Cardiac septum (tissue), 1 donor: ENCODE measurements at regions not wholly inside any gene's neighbourhood (a gene's known extent, or its start where the extent isn't known, plus 50 kb on each side); places are given as distances from the start of the nearest gene placed in this dataset.
A peak's percentile ranks its signal among the peaks of the same experiment; 100 is the strongest.

Experiments used
- DNase-seq: peaks from one replicate; pipeline ENCODE4 v3.0.0-alpha.2; 2020; ENCODE audit warnings: low spot score
- intact Hi-C: fragments of 100-400 bp; cut with DNase I; formaldehyde crosslinking; loops from one replicate; pipeline ENCODE4 v1.14.0; 2022
- donor health status: DM: no; HTN: no; CAD: no.

DNA sequence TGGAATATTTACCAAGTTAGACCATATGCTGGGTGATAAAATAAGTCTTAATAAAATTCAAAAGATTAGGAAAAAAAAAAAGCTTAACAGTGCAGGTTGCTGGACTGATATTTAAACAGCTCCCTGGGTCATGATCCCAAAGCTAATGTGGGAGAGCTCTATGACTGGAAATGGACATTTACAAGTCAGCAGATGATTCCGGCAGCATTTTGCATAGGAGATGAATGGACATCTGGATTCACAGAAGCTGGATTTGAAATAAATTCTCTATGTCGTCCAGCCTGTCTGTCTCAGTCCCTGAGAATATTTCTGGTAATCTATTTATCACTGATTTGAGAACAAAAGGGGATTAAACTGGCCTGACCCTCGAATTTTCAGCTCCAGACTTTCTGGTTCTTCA, 52.3 kb upstream of the KLHL25 start:
- intact Hi-C loops = loop anchor here (10.0 kb wide), 1 partner anchor 522 kb away; no protein-coding TSS in a partner anchor
- no peak for DNase-seq

DNA sequence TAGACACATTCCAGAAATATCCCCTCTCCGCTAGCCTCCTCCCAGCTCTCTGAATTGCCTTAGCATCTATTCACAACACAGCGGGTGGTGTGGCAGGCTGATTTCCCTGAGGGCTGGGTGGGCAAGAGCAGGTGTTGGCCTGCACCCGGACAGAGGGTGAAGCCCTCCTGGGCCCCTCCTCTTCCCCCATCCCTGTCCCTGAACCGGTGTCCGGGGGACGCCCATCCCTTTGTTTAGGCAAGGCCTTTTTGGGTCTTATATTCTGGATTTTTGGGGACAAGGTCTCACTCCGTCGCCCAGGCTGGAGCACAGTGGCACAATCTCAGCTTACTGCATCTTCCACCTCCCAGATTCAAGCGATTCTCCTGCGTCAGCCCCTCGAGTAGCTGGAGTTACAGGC, 55.2 kb upstream of the KLHL25 start:
- DNase-seq = no peak
- intact Hi-C loops = loop anchor here (10.0 kb wide), 1 partner anchor 525 kb away; no protein-coding TSS in a partner anchor

DNA sequence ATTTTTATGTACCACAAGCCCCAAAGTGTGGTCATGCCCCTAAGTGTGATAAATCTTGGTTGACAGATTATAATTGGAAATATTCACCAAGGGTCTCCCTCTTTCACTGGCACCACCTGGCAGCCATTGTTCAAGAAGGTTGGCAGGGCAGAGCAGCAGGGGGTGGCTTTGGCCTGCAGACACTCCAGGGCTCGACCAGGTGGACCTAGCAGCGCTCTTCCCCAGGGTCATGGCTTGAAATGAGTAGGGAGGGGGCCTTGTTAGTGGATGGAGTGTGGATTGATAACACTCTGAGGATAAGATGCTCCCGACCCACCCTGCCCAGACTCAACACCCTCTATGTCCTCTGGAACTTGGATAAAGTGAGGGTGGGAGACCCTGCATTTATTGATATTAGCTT, 58.2 kb upstream of the KLHL25 start:
- no peak for DNase-seq
- intact Hi-C loops = no loop called here

DNA sequence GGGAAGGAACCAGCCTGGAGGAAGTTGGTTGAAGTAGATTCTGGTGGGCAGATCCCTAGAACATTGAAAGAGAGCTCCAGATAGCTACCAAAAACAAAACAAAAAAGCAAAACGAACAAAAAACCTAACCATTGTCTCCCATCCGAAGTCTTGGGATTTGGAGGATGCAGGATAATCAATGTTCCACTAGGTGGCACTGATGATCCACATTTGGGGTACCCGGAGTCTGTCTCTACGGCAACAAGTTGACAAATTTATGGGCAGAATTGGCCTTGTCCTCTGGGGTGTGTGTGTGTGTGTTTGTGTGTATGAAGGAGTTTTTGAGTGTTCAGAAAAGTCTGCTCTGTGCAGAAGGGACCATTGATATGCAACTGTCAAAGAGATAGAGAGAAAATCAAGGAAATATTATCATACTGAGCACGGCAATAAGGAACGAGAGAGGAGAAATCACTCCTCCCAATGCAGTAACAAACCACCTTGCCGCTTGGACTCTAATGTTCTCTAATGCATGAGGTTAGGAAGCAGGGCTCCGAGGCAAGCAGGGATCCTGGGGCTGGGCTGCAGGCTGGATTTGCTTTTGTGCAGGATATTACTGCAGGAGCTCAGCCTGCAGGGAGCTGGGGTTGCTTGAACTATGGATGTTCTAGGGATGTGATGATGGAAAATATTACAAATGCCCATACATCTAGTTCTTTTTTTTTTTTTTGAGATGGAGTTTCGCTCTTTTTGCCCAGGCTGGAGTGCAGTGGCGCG, 59.8 kb upstream of the KLHL25 start:
- intact Hi-C loops = no loop called here
- no peak for DNase-seq

DNA sequence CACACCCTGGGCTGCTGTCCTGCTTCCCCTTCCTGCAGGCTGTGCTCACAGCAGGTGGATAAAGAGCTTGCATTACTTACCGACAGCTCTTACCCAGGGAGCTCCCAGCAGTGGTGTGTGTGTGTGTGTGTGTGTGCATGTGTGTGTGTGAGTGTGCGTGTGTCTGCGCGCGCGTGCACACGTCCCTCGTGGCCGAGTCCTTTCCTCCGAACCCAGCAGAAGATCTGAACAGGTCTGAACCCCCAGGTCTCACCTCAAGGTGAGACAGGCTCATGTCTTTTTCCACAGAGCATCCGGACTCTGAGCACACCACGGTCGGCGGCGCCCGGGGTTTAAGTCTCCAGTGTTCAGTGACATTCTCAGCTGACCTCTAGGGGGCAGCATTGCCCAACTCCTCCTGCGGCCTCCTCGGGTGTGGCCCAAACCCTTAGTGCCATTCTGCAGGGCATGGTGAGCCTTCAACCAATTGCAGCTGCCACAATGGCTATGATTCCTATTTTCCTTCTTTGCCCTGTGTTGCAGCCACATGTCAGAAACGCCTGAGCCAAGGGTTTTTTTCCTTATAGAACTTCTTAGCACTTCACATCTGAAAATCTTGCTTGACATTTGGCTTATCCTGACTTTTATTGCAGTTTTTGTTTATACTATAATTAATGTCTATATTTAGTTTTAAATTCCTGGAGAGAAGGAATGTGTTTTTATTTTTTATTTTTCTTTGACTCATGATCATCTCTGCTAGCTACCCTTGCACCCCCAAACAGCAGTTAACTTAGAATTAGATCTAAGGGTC, 64.1 kb upstream of the KLHL25 start:
- intact Hi-C loops = no loop called here
- peak; percentile 78 for DNase-seq

DNA sequence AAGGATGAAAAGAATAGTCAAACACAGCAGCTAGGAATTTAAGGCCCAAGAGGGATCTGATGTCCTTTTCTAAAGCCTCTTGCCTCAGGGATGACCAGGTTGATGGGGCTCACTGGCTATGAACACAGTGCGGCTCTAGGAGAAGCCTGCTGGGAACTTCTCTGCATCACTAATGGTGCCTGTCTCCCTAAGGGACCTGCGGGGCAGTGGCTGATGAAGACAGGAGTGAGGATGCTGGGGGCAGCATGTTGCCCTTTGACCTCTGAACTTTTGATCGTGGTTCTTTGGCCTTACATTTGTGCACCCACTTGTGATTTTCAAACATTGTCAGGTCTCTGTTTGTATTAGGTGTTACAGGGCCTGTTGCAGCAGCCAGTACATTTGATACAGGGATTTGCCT, 64.9 kb upstream of the KLHL25 start:
- intact Hi-C loops = no loop called here
- no peak for DNase-seq

DNA sequence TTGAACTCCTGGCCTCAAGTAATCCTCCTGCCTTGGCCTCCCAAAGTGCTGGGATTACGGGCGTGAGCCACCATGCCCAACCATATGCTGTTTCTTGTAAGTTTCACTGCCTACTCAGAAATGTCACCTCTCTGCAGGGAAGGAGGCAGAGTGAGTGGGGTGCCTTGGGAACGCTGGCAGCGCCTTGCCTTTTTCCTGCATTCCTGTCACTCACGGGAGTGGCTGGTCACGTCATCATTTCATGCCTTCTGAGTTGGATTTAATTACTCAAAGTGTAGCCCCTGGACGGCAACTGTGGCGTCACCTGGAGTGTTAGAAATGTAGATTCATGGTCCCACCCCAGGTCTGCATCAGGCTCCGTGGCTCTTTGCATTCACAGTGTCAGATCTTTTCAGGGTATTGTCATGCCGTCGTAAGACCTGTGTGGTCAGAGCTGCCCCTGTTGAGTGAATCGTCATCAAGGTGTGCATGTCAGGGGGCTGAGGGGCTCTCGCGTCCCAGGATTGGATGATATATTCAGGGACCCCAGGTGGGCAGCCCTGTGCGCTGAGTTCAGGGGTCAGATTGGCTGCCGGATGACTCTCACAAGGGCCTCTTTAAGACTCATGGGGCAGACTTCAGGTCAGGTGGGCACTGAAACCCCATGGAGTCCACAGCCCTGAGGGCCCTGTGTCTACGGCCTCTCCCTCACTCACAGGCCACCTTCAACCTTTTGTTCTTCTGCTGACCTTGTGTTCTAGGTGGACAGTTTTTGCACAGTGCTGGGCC, 65.9 kb upstream of the KLHL25 start:
- intact Hi-C loops = no loop called here
- no peak for DNase-seq

DNA sequence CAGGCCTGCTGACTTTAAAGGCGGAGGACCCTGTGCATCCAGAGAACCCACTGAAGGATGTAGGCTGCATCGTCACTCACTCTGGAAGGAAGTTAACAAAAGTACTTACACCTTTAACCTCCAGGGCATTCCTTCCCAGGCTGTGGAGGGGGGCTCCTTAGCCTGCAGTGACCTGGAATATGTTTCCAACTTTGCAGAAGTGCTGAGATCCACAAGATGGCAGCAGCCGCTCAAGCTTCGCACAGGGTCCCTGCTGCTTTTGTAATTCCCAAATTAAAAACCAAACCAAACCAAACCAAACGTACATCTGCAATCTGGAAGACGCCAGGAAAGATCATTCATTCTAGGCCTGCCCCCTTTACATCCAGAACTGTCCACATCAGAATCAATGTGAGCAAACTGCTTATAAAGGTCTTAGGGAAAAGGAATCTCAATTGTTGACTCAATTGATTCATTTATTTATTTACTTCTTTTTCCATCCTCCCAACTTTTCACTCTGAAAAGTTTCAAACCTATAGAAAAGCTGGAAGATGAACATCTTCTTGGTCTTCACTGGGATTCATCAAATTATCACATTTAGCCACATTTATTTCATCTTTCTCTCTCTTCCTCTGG, 70.5 kb upstream of the KLHL25 start:
- intact Hi-C loops = no loop called here
- DNase-seq = no peak

DNA sequence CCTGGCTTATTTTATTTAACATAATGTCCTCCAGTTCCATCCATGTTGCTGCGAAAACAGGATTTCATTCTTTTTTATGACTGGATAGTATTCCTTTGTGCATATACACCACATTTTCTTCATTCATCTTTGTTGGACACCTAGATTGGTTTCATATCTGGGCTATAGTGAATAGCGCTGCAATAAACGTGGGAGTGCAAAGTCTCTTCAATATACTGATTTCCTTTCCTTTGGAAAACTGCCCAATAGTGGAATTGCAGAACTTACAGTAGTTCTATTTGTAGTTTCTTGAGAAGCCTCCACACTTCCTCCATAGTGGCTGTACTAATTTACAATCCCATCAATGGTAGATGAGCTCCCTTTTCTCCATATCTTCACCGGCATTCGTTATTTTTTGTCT, 72.5 kb upstream of the KLHL25 start:
- intact Hi-C loops = no loop called here
- no peak for DNase-seq

DNA sequence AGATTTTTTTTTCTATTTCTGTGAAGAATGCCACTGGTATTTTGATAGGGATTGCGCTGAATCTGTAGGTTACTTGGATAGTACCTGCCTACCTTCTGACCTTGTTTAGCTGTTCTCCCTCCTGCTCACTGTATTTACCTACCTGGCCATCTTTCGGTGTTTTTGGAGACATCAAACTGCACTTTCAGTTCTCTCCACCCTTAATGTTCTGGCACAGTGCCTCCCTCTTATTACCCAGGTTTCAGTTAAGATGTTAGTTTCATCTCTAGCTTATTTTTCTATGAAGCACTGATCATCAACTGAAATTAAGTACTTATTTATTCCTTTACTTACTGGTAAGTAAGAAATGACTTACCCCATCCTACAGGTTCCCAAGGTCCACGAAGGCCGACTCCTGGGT, 74.4 kb upstream of the KLHL25 start:
- intact Hi-C loops = no loop called here
- DNase-seq = no peak

DNA sequence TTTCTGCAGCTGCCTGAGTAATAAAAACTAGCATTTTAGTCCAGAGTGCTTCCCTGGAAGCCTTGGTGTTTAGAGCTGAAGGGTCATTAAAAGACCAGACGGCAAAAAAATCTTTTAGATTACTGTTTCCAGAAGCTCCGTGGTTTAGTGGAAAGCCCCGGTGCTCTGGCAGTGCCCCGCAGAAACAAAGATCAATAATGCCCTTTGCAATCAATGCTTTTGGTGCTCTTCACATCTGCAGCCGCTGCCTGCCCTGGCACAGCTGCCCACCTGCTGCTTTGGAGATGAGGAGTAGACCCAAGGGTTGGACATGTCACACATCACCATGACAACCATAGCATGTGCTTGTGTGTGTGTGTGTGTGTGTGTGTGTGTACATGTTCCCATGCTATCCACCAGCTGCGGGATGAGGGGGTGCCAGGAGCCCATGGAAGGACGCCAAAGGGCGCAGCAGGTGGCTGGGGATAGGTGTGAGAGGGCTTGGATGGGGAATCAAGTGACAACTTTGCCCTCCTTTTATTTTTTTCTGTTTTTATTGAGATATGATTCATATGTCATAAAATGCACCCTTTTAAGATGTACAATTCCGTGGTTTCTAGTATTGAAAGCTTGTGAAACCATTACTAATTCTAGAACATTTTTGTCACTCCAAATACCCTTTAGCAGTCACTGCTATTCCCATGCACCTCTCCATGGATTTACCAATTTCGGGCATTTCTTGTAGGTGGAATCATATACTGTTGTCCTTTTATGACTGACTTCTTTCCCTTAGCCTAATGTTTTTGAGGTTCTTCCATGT, 75.7 kb upstream of the KLHL25 start:
- intact Hi-C loops = no loop called here
- no peak for DNase-seq

DNA sequence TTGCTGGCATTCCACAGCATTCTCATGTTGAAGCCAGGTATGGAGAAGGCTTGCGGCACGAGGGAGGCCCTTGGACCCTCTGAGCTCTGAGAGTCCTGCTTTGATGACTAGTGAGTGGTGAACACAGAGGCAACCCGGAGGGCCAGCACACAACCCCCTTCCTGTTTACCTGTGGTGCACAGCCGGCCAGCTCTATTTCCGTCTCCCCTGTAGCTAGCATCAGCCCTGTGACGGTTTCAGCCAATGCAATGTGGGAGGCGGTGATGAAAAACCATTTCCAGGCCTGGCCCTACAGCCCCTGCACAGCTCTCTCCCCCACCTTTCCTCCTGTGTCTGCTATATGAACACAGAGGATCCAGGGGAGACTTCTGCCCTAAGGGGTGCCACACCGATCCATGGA, 76.8 kb upstream of the KLHL25 start:
- DNase-seq = no peak
- intact Hi-C loops = no loop called here

DNA sequence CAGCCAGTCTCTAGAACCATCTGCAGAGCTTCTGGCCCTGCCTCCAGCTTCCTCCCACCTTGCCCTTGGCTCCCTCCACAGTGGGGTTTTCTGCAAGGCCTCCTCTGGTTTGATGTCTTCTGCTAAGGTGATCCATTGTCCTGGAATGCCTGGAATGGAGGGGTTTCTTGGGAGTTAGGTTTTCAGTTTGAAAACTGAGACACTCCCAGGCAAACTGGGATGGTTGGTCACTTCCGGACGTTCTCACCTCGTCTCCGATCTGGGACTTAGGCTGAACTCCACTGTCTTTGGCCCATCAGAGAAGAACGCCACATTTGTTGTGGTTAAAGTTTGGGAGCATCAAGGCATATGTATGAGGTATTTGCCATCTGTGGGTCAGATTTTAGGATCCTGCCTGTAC, 77.4 kb upstream of the KLHL25 start:
- no peak for DNase-seq
- intact Hi-C loops = no loop called here

DNA sequence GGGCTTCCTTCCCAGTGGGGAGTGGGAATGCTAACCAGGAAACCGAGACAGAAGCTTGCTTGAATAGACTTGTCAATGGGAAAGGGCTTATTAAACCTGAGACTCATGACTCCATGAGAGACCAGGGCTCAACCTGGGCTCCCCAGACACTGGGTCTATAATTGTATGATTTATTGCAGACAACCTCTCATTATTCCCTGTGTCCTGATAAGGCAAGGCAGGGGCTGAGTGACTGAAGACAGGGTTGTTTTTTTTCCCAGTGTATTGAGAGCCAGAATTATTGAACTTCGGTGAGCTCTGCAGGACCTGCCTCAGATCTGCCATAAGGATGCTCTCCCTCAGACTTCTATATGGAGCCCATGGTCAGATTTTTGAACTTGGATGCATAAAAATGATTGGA, 79.5 kb upstream of the KLHL25 start:
- intact Hi-C loops = no loop called here
- DNase-seq = no peak

DNA sequence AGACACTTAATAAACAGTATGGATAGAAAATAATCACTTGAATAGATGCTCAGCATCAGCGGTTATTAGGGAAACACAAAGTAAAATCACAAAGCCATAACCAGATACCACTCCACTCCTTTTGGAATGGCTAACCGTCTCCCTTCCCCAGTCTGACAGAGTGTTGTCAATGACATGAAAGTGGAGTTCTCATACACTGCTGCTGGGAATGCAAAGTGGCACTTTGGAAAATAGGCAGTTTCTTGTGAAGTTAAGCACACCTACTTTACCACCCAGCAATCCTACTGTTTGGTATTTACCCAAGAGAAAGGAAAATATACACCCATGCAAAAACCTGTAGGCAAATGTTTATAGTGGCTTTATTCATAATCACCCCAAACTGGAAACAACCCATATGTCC, 81.0 kb upstream of the KLHL25 start:
- intact Hi-C loops = no loop called here
- no peak for DNase-seq

DNA sequence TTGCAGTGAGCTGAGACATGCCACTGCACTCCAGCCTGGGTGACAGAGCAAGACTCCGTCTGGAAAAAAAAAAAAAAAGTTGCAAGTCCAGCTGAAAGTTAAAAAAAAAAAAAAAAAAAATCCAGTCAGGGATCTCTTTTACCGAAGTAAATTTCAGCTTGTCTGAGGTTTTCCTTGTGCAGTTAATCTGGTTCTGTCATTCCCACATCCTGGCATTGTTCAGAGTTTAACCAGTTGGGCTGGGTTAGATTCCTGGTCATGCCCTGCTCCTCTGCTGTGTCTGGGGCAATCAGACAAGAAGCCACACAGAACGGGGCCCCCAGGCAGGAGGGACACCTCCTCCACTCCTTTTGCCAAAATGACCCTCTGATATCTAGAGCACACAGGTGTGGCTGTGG, 84.1 kb upstream of the KLHL25 start:
- intact Hi-C loops = no loop called here
- no peak for DNase-seq

DNA sequence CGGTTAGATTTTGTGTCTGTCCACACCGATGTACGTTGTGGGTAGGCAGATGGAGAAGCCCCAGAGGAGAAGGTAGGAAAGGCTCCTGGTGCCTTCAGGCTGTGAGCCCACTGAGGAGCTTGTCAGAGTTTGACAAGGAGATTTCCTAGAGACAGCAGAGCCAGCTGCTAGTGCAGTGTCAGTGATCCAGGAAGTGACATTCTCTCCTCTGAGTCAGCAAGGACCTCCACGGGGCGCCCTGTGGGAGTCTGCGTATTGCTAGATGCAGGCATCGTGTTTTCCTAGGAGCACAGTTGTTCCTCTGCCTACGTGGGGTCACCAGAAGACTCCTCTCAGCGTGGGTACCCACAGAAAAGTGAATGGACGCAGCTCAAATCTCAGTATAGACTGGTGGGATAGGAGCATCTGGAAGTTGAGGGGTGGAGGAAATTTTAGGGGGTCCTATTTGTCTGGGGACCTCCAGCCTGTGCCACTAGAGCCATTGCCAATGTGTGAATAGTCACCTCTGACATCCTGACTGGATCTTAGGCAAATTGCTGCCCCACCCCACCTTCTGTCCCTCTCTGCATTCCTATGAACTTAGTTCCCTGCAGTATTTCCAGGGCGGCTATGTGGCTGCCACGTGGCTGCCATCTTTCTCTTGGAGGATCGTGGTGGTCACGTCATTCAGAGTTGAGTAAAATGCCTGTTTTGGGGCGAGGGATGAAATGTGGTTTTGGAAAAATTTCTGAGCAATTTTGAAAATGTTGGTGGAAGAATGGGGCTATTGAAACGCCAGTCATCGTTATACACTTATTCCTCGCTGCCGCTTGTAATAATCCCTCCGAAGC, 84.8 kb upstream of the KLHL25 start:
- no peak for DNase-seq
- intact Hi-C loops = no loop called here

DNA sequence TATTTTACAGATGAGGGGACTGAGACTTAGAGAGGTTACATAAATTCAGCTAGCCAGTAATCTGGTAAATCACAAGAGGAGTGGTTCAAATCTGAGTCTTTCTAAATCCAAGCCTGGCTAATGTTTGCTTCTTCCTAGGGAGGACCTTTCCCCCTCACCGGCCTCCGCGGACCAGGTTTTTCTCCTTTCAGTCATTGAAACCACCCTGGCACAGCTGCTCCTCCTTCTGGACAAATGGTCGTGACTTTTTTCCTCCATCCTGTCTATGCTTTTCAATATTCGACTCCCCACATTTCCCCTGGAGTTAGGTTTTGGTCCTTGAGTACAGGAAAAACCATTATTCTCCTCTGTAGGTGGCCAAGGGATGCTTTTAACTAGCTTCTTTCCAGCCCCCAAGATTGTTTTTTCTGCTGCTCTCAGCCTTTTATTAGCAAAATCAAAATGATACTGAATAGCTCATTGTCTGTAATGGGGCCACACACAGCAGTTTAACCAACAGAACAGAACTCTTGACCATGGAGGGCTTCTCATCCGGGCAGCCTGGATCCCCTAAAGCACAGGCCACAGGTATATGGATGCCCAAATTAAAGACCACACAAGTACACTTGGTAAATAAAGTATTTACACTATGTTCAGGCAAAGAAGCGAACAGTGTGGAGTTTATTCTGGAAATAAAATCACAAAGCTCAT, 85.9 kb upstream of the KLHL25 start:
- intact Hi-C loops = no loop called here
- no peak for DNase-seq
